ENCODE measurements at regions not wholly inside any gene's neighbourhood (a gene's known extent, or its start where the extent isn't known, plus 50 kb on each side); places are given as distances from the start of the nearest gene placed in this dataset.

DNA sequence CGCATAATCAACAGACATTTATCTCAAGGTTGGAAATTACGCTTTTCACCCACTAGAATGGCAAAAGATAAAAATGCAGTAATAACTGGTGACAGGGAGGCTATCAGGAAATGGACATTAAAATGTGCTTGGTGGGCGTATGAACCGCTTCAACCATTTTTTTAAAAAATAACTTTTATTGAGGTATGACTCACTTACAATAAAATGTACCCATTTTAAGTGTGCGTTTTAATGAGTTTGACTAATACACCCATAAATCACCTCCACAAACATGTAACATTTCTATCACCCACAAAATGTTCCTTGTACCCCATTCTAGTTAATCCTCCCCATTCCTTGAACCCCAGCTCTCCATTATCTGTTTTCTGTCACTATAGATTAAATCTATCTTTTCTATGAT is 96.8 kb downstream of the IYD start:
- no peak for TF ChIP-seq ZFP30 (CRISPR knock-in tag; IDR thresholded peaks at IDR 0.05)
- no peak for TF ChIP-seq BACH2 (CRISPR knock-in tag; IDR thresholded peaks at IDR 0.05; ENCODE audit: borderline replicate concordance)
- no peak for TF ChIP-seq PATZ1 (CRISPR knock-in tag; IDR thresholded peaks at IDR 0.05; ENCODE audit: borderline replicate concordance)

All from SK-N-SH treated with all-trans-retinoic acid at 6 μM for 48 hours (cell line).